H1 (cell line): ENCODE measurements at regions not wholly inside any gene's neighbourhood (a gene's known extent, or its start where the extent isn't known, plus 50 kb on each side); places are given as distances from the start of the nearest gene placed in this dataset.

Source experiments
- CHD7 ChIP-seq: fragments of 300-600 bp; sonication (generic); IDR thresholded peaks from 2 replicates; pipeline ENCODE4 v1.7.1; 2012; ENCODE audit warnings: low read length, moderate library complexity, mild to moderate bottlenecking, inconsistent platforms; ENCODE audit not compliant: insufficient replicate concordance
- EZH2 ChIP-seq: fragments of 200-600 bp; sonication (generic); IDR thresholded peaks from 2 replicates; pipeline ENCODE4 v1.7.1; 2012; ENCODE audit warnings: low read depth, mild to moderate bottlenecking, moderate library complexity, low read length, inconsistent platforms; ENCODE audit not compliant: severe bottlenecking
- SP1 ChIP-seq: IDR thresholded peaks from 2 replicates; pipeline ENCODE4 v1.6.1; 2011; ENCODE audit warnings: low read depth, low read length
- YY1 ChIP-seq: IDR thresholded peaks from 2 replicates; pipeline ENCODE4 v1.6.1; 2011; ENCODE audit warnings: low read depth, mild to moderate bottlenecking, low read length

GRCh38 chr3:181952221-181952620, 240.5 kb downstream of the SOX2 start (continued):
- no peak for TF ChIP-seq CHD7
- no peak for TF ChIP-seq EZH2
- TF ChIP-seq YY1, result no peak
- no peak for TF ChIP-seq SP1
